NOMO-1 treated with DMSO at 0.1 percent for 48 hours (cell line): ENCODE measurements at regions not wholly inside any gene's neighbourhood (a gene's known extent, or its start where the extent isn't known, plus 50 kb on each side); places are given as distances from the start of the nearest gene placed in this dataset.
A peak's percentile ranks its signal among the peaks of the same experiment; 100 is the strongest.
"Not testable (repeated sequence)": the region's sequence is repeated elsewhere in the genome, so short reads cannot be mapped to it uniquely, and the experiment has no call there.

Experiments used
- DNase-seq: peaks from one replicate; lab custom pipeline; 2025; ENCODE audit not compliant: unreplicated experiment; lab: John Stamatoyannopoulos, UW

DNA sequence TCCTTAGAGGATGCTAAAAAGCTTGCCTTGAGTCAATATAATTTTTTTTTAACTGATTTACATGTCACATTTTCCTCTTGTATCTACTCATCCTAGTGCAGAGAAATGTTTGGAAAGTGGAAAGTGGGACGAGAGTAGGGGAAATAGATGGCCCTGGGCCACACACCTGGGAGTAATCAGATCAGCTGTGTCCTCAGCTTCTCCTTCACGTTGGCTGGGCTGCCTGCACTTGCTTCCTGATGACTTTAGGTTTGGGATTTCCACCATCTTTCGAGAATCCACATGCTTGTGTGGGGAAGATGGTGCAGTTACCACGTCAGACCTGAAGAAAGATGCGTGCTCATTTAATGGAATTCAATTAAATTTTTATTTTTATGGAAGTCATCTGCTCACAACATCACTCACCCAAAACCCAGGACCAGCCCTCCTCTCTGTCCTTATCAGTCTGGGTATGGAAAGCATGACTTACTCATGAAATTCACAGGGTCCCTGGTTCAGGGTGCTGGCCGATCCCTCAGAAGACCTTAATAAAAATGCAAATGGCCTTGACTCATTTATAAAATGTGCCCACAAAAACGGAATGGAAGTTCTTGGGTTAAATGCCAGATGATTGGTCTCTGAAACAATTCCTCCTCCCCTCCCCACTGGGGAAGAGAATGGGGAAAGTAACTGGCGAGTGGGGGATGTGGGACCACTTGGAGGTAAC is 74.5 kb upstream of the TIAM2 start:
- no peak for DNase-seq

DNA sequence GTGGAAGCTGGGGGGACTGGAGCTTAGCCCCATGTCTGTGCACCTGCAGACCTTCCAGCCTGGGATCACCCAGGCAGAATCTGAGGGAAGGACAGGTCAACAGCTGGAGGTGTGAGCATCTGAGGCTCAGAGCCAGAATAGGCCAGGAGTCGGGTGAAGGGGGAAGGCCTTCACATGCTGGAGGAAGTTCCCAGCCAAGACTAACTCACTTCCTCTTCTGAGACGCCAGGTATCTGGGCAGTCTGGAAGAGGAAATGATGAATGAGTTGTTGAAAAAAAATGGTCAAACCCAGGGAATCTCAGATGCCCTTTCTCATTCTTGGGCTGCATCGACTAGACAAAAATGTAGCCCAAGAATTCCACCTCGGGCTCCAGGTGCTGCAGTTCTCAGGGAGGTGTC is 73.6 kb upstream of the TIAM2 start:
- peak; percentile 63 for DNase-seq

DNA sequence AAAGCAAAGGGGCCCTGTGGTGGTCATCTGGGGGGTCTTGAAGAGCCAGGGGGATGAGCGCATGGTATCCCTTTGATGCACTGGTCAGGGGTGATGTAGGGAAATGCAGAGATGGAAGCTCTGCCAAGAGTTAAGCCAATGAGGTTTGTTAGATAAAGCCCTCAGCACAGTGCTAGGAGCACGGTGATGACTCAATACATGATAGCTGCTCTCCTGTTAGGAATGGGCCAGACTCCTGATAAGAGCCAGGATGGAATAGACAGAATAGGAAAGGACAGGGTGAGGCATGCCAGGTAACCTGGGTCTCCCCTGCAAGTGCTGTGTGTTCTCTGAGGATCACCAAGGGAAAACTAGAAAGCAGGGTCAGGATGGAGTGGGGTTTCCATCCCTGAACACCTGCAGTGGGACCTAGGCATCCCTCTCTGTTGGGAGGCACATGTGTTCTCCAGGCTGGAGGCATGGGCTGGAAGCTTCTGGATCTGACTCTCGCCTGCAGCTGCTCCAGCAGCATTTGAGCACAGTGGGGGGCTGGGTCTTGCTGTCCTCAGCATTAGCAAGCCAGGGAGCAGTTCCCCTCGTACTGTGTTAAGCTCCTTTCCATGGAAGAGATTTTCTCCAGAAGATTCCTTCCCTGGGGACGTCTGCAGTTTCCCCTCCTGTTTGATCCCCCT is 71.8 kb upstream of the TIAM2 start:
- no peak for DNase-seq

DNA sequence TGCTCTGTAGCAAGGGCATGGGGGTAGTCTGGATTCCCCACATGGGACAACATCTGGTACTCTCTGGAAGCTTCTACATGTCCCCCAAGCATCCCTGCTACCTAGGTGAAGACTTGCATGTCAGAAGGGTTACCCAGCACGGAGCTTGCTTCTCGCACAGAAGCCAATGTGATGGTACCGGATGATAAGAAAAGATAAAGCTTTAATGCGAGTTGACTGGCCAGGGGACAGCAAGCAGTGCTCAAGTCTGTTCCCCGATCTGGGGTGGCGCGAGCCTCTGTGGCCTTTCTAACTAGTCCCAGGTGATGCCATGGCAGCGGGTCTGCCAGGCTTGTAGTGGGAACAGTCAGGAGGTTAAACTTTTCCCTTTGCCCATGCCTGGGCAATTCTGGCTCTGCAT is 70.0 kb upstream of the TIAM2 start:
- DNase-seq, result no peak

DNA sequence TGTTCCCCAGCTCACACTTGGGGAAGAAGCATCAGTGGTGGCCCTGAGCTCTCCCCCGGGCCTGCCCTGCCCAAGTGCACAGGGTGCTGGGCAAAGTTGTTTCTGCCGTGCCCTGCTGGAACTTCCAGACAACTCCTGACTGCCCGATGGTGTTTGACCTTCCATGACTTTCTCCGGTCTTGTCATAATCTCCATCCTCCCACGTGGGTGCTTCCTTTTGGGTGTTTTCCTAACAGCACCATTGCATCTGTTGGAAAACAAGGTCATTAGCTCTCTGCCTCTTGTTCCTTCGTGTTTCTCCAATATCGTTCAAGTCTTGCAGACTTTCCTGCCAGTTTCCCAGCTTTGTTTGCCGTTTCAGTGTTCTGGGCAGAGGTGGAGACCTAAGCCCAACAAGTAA is 68.7 kb upstream of the TIAM2 start:
- no peak for DNase-seq

DNA sequence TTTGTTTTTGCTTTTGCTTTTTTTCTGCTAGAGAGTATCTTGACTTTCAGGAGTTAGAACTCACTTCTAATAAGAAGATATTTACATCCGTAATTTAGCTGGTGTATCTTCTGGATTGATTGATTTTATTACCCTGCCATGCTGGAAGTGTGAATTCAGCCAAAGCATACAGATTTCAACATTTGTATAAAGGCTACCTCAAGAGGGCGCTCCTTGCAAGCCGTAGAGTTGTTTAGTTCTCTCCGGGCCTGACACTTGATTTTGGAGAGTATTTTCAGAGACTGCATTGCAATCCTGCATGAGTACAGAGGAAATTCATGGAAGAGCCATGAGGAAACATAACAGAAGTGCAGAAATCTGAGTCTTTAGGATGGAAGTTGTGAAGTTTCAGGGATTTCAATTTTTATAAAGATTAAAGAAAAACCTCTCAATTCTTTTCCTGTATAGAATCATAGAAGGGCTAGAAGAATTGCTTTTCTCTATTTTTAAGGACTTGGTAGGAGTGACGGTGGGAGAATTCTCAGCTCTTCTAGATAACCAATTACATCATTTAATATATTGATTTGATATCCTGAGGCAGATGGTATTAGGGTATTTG is 66.7 kb upstream of the TIAM2 start:
- peak; percentile 57 for DNase-seq

DNA sequence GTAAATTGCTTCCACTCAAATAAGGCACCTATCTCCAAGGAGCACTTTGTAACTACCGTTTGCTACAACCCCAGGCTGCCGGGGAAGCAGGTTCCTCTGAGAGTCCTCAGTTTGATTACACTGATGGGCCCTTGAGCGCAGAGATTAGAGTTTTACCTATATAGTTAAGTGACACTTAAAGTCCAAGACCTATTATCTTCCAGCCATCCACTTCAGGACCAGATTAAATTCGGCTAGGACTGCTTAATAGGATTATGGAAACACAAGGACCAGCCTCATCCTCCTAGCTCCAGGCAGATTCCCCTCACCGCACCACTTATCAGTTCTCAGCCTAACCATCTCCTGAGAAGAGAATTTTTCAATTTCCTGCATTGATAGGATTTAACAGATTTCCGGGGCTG is 64.7 kb upstream of the TIAM2 start:
- DNase-seq, result no peak

DNA sequence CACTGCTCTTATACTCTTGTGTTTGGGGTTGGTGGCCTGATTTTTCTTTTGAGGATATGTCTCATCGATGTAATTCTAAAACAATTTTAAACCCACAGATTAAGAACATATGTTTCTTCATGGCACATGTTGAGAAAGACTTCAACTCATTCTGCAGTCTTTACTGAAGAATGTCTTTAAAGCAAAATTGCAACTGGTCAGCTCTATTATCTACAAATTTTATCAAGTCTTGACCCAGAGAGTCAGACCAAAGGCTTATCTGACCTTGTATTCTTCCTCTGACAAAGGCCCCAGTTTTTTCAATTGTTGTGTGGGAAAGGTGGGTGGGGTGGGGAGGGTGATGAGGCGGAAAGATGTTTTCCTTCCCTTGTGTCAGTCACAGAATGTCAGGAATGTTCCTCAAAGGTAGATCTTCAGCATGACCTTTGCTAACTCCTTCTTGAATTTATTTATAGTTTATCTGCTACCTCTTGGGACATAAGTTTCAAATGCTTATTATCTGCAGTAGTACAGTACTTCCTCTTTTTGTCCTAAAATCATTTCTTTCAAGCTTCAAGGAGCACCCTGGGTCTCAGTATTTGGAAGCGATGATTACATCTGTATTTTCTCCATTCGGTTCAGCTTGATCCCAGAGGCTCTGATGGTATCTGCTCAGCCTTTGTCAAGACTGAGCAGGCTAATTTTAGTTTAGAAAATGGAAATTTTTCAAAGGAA is 63.2 kb upstream of the TIAM2 start:
- DNase-seq, result peak; percentile 44

DNA sequence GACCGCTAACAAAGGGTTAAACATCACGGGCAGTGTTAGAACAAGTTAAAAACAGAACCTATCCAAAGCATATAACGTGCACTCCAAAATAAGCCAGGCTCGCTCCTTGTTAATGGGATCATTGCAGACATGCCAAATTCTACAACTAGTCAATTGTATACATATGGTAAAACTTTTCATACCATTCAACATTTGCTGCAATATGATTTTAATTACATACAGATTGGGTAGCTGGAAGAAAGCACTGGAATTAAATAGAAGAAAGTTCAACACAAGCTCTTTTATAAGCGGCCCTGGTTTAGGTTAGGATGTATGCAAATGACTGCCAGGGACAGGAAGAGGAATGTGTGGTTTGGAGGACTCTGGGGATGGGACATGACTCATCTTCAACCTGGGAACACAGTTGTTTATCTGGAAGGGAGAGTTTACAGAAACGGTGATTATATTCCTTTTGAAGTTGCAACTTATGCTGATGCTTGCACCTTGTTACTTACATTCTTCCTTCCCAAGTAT is 62.5 kb upstream of the TIAM2 start:
- DNase-seq, result no peak

DNA sequence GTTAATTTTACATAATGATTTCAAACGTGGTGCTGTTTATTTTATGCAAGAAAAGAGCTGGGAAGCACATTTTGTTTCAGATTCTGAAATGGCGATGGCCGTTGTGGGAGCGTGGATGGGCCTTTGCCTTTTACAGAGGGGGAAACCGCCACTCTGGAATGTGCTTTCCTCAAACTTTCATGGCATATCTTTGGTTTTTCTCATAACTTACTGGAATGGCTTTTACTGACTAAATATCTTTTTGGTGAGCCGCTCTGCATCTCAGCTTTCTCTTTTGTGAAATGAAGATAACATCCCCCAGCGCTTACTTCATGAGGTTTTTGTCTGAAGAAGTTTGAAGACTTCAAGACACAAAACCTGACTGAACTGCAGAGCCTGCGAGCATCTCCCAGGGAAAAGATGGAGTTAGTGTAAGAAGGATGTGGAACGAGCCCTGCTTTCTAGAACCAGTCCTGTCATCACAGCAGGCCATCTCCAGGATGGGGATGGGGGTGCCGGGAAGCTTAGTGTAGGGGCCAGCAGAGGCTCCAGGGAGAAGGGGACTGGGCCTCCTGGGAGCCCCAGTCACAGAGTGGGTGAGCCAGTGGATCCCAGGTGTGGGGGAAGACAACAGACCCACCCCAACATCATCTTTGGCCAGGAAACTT is 61.8 kb upstream of the TIAM2 start:
- DNase-seq, result no peak

DNA sequence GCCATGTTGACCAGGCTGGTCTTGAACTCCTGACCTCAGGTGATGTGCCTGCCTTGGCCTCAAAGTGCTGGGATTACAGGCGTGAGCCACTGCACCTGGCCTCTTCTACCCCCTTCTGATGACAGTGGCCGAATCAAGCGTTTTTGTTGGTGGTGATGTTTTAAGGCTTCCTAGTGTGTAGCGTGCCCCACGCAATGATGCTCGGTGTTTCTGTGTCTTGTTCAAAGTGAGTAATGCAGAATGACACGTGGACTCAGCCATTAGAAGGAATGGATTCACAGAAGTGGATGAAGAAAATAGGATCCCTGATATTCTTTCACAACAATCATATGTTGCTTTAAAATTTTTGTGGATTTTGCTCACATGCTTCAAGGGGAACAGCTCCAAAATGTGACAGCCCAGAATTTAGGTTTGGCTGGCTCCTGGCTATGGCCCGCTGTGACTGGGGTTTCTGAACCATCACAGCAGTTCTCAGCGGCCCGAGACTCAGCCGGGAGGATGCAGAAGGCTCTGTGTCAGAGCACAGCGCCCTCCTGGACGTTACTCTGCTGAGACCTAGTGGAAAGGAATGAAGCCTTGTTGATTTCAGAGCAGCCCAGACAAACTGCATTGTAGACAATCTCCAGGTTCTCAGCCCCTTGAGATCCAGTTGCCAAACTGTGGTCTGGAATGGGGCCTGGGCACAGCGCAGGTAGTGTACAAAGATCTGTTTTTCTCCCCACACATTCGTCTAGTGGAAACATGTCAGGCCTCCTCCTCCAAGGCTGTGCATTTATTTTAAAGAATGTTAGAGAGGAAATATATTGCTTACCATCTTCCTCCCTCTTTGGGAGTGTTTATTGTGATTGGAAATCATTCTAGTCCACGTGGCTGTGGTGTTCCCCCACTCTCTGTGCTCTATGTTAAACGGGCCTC is 57.6 kb upstream of the TIAM2 start:
- DNase-seq, result no peak

DNA sequence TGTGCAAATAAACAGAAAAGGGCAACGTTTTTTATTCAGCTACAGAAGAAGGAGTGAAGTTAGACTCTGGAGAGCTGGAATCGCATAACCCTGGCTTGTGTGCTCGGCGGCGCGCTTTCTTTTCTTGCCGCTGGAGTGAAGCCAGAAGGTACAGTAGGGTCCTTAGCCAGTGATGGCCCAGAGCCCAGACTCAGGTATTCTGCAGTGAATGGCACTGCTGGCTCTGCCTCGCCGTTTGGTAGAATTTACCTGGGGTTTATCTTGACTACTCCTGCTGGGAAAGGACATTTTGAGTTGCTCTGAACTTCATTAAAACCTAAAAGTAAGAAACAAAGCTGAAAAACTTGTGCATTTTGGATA is 56.9 kb upstream of the TIAM2 start:
- DNase-seq, result no peak

DNA sequence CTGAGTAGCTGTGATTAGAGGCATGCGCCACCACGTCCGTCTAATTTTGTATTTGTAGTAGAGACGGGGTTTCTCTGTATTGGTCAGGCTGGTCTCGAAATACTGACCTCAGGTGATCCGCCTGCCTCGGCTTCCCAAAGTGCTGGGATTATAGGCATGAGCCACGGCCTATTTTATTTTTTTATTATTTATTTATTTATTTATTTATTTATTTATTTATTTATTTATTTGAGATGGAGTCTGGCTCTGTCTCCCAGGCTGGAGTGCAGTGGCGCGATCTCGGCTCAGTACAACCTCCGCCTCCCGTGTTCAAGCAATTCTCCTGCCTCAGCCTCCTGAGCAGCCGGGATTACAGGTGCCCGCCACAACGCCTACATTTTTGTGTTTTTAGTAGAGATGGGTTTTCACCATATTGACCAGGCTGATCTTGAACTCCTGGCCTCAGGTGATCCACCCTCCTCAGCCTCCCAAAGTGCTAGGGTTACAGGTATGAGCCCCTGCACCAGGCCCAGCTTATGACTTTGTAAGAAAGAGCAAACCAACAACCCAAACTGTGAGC is 56.3 kb upstream of the TIAM2 start:
- DNase-seq, result not testable (repeated sequence)

DNA sequence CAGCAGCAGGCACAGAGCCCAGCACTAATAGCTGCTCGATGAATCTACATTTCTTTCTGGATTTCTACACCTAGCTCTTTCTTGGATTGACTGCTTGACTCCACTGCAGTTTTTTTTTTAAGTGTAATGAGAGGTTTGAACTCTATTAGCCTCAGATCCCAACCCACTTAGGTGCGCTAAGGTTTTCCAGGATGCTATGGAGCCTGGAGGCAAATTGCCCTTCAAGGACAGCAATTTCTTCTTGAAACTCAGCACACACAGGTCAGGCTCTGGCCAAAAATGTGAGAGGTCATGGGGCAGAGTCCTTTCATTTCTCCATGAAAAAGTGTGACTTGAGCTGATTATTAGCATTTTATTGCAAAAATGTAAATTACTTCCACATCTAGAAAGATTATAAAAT is 52.3 kb upstream of the TIAM2 start:
- no peak for DNase-seq

DNA sequence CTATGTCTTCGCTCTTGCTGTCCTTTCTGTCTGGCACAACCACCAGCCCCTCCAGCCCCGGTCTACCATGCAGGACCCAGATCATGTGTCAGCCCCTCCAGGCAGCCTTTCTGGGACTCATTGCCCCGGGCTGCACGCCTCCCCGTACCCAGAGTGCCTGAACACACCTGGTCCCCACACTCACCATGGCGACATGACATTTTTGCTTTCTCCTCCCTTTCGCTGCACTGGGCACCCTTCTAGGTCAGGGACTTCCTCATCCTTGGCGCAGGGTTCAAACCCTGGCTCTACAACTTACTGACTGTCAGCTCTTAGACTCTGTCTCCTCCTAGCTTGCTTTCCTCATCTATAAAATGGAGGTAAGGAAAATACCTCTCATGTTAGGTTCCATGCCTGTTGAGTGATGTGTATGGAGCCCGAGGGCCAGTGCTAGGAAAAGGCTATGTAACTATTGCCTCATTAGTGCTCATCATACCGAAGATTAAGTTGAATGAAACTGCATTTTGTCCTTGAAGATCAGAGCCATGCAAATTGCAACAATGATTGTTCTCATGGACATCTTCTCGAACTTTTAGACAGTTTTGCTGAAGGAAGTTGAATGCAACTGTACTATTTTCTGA is 49.7 kb upstream of the TIAM2 start:
- no peak for DNase-seq
